HepG2 (cell line): ENCODE measurements at regions not wholly inside any gene's neighbourhood (a gene's known extent, or its start where the extent isn't known, plus 50 kb on each side); places are given as distances from the start of the nearest gene placed in this dataset.
A peak's percentile ranks its signal among the peaks of the same experiment; 100 is the strongest.

ENCODE experiments used
- ATAC-seq: fragments of 200-7000 bp; cut with Tn5 transposase; 3 replicates; pipeline ENCODE4 v1.9.1; 2020; ENCODE audit warnings: mild to moderate bottlenecking, moderate library complexity
- BruUV-seq: library from RNA; stranded (reverse); fragments of 400-500 nt; replicated peaks from 2 replicates; lab custom pipeline; 2021; lab: Mats Ljungman, UMichigan
- CTCF ChIA-PET: fragments of 300-600 bp; formaldehyde crosslinking; extraction: SDS; loops from one replicate; lab custom pipeline; 2021; ENCODE audit warnings: low total read pairs, inconsistent platforms, low intra/inter-chr PET ratio; lab: Yijun Ruan, JAX
- POLR2A ChIA-PET: fragments of 350-600 bp; sonication (Branson Sonifier 250); formaldehyde crosslinking; loops from one replicate; lab custom pipeline; 2020; ENCODE audit warnings: antibody characterized with exemption, inconsistent platforms; lab: Yijun Ruan, JAX
- DNase-seq: peaks from one replicate; pipeline ENCODE4 v3.0.0-alpha.2; 2015; ENCODE audit warnings: low spot score
- FAIRE-seq: peaks from 3 replicates; lab custom pipeline; 2011; peaks lifted over from hg19 to GRCh38; lab: Jason Lieb, UNC
- H2AFZ ChIP-seq: one replicate; pipeline ENCODE4 v1.6.1; 2011; ENCODE audit warnings: low read length, inconsistent platforms
- H3K27ac ChIP-seq: fragments of 300-600 bp; 3 replicates; pipeline ENCODE4 v1.8.0; 2011; ENCODE audit warnings: mixed run types, mild to moderate bottlenecking, mixed read lengths, low read length, inconsistent platforms; ENCODE audit not compliant: insufficient read depth; ENCODE audit errors: extremely low read length
- H3K27me3 ChIP-seq, 2 experiments: fragments of 200-600 bp in 1 of 2; 2 replicates in 1 of 2; 3 replicates in 1 of 2; pipeline versions ENCODE4 v1.6.0 to v1.8.0; 2011; ENCODE audit warnings: low read length in 2 of 2, mild to moderate bottlenecking in 2 of 2, moderate library complexity in 2 of 2, inconsistent platforms in 1 of 2; ENCODE audit not compliant: insufficient read depth in 2 of 2, control insufficient read depth in 1 of 2
- H3K36me3 ChIP-seq, 2 experiments: fragments of 200-600 bp in 1 of 2; replicated peaks in 1 of 2; 2 replicates in 1 of 2; 3 replicates in 1 of 2; pipeline versions ENCODE4 v1.5.1 to v1.8.0; 2011; ENCODE audit warnings: low read length in 2 of 2, inconsistent platforms in 1 of 2; ENCODE audit not compliant: insufficient read depth in 2 of 2, control insufficient read depth in 1 of 2
- H3K4me1 ChIP-seq: 2 replicates; pipeline ENCODE4 v1.5.1; 2012; ENCODE audit warnings: low read length, inconsistent platforms; ENCODE audit not compliant: insufficient read depth
- H3K4me2 ChIP-seq: 2 replicates; pipeline ENCODE4 v1.6.0; 2011; ENCODE audit warnings: low read depth, low read length, inconsistent platforms
- H3K4me3 ChIP-seq, 3 experiments: fragments of 200-600 bp in 1 of 3; sonication (generic), shearing (Covaris generic) in 1 of 3; replicated peaks in 1 of 3; 2 replicates each; pipeline ENCODE4 v1.5.1; 2011 to 2016; ENCODE audit warnings: low read length in 3 of 3, inconsistent platforms in 2 of 3, low read depth in 2 of 3, mild to moderate bottlenecking in 2 of 3, control low read depth in 1 of 3, mixed read lengths in 1 of 3; ENCODE audit not compliant: insufficient read depth in 1 of 3
- H3K79me2 ChIP-seq: one replicate; pipeline ENCODE4 v1.6.1; 2011; ENCODE audit warnings: low read length, inconsistent platforms; ENCODE audit not compliant: insufficient read depth
- H3K9ac ChIP-seq: 2 replicates; pipeline ENCODE4 v1.6.0; 2011; ENCODE audit warnings: mild to moderate bottlenecking, low read depth, low read length, inconsistent platforms; ENCODE audit not compliant: insufficient read depth
- H3K9me3 ChIP-seq: 2 replicates; pipeline ENCODE4 v1.5.1; 2012; ENCODE audit warnings: mild to moderate bottlenecking, low read length
- H4K20me1 ChIP-seq: 2 replicates; pipeline ENCODE4 v1.6.0; 2011; ENCODE audit warnings: inconsistent platforms, mild to moderate bottlenecking, low read length, moderate library complexity; ENCODE audit not compliant: insufficient read depth
- ARNTL ChIP-seq: sonication (generic); formaldehyde crosslinking; IDR thresholded peaks from 2 replicates; pipeline ENCODE4 v1.4.0; 2020; ENCODE audit warnings: mild to moderate bottlenecking, missing genetic modification reagents
- JUN ChIP-seq: sonication (generic); formaldehyde crosslinking; IDR thresholded peaks from 2 replicates; pipeline ENCODE4 v1.4.0; 2020; ENCODE audit warnings: mild to moderate bottlenecking, missing genetic modification reagents
- KLF13 ChIP-seq: sonication (generic); formaldehyde crosslinking; IDR thresholded peaks from 2 replicates; pipeline ENCODE4 v1.4.0; 2020; ENCODE audit warnings: mild to moderate bottlenecking, missing genetic modification reagents
- MAFK ChIP-seq, 2 experiments: IDR thresholded peaks in 1 of 2; conservative IDR thresholded peaks in 1 of 2; 2 replicates each; pipeline ENCODE4 v1.6.1; 2011; ENCODE audit warnings: improper control_type of control experiment in 2 of 2, low read length in 2 of 2
- SMAD3 ChIP-seq: sonication (generic); formaldehyde crosslinking; IDR thresholded peaks from 2 replicates; pipeline ENCODE4 v1.4.0; 2020; ENCODE audit warnings: missing genetic modification reagents
- TBP ChIP-seq: sonication (generic); formaldehyde crosslinking; IDR thresholded peaks from 2 replicates; pipeline ENCODE4 v1.5.0; 2020; ENCODE audit warnings: missing genetic modification reagents
- ZNF292 ChIP-seq: sonication (generic); formaldehyde crosslinking; IDR thresholded peaks from 2 replicates; pipeline ENCODE4 v1.8.1; 2022; ENCODE audit warnings: mild to moderate bottlenecking, low read depth, missing genetic modification reagents, borderline replicate concordance
- ZNF589 ChIP-seq: sonication (generic); formaldehyde crosslinking; conservative IDR thresholded peaks from 2 replicates; pipeline ENCODE4 v1.8.0; 2022; ENCODE audit warnings: mild to moderate bottlenecking, moderate library complexity, missing genetic modification reagents
- WGBS: methylation state at CpG from one replicate; pipeline ENCODE4 v1.1.6; 2017; ENCODE audit warnings: low lambda C conversion rate; 5-methylcytosine and 5-hydroxymethylcytosine counted together
- in situ Hi-C: cut with HindIII; loops from 2 replicates; pipeline ENCODE4 v1.10.0; 2017; ENCODE audit warnings: low pct_unique_long_range_greater_than_20kb; ENCODE audit not compliant: extremely low pct_ligation_motif_present
- intact Hi-C: fragments of 100-400 bp; cut with micrococcal nuclease; formaldehyde crosslinking; loops from one replicate; pipeline ENCODE4 v1.10.0; 2022; ENCODE audit not compliant: unreplicated experiment
- TF ChIP-seq, protein P1 (sequence below): sonication (generic); formaldehyde crosslinking; IDR thresholded peaks from 2 replicates; pipeline ENCODE4 v1.5.0; 2020; ENCODE audit warnings: missing genetic modification reagents

DNA sequence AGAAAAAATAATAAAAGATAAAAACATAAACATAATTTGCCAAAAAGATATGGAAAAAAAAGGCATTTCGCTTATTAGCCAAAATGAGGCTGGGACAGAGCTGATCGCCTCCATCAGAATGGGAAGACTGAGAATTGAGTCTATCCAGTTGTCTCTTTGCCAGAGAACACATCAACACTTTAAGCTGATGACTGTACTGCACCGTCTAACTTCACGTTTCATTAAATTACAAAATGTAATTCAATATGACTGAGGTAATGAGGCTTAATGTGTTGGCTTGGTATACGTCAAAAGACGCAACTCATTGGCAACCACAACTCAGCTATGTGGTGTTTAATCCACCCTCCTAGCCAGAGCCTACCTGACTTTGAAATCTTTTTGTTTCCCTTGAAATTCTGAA lies 462.7 kb upstream of the CD180 start (continued):
- TF ChIP-seq, protein P1, sequence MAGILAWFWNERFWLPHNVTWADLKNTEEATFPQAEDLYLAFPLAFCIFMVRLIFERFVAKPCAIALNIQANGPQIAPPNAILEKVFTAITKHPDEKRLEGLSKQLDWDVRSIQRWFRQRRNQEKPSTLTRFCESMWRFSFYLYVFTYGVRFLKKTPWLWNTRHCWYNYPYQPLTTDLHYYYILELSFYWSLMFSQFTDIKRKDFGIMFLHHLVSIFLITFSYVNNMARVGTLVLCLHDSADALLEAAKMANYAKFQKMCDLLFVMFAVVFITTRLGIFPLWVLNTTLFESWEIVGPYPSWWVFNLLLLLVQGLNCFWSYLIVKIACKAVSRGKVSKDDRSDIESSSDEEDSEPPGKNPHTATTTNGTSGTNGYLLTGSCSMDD (CRISPR knock-in tag) = no peak
- TF ChIP-seq KLF13 = no peak

GRCh38 chr5:67657055-67657454 lies 460.5 kb upstream of the CD180 start:
- Histone ChIP-seq H3K4me1 (no peaks in the 10 kb centered on the region), H3K4me3 (no peak overlapping the region), H3K27ac (no peak overlapping the region), H4K20me1 (no peaks in the 10 kb centered on the region), H3K9ac (no peak overlapping the region), H3K9me3 (no peaks in the 10 kb centered on the region), H3K36me3 (no peaks in the 10 kb centered on the region), H3K27me3 (no peaks in the 10 kb centered on the region), H3K79me2 (no peaks in the 10 kb centered on the region), H2AFZ (no peak overlapping the region), H3K4me2 (no peak overlapping the region)
- 12% methylated on average over 5 of the region's 5 CpGs for WGBS
- POLR2A ChIA-PET = no interaction called here
- intact Hi-C loops (no loop called here), in situ Hi-C loops (no loop called here)
- no TSS peak for BruUV-seq
- DNase-seq (no peak), FAIRE-seq (no peak), ATAC-seq (no peak)
- CTCF ChIA-PET = no interaction called here
- no peak for TF ChIP-seq TBP (CRISPR knock-in tag)
- no peak for TF ChIP-seq SMAD3 (CRISPR knock-in tag)
- no peak for TF ChIP-seq ZNF589 (CRISPR knock-in tag)
- no peak for TF ChIP-seq ARNTL (CRISPR knock-in tag)
- TF ChIP-seq ZNF292 = no peak
- peak in 1 of 2 experiments; percentile 36; a peak in 2 of 4 replicates for TF ChIP-seq MAFK (conservative IDR thresholded peaks at IDR 0.05 in 1 of 2, IDR thresholded peaks at IDR 0.05 in 1 of 2; ENCODE audit: low read length in 2 of 2)
- TF ChIP-seq JUN (CRISPR knock-in tag) = no peak
